GM18909 (cell line): ENCODE measurements at regions not wholly inside any gene's neighbourhood (a gene's known extent, or its start where the extent isn't known, plus 50 kb on each side); places are given as distances from the start of the nearest gene placed in this dataset.

Experiments
- ATAC-seq: cut with Tn5 transposase; IDR thresholded peaks from one replicate; pipeline ENCODE4 v1.9.1; 2021; ENCODE audit warnings: mild to moderate bottlenecking; ENCODE audit not compliant: unreplicated experiment, poor library complexity

DNA sequence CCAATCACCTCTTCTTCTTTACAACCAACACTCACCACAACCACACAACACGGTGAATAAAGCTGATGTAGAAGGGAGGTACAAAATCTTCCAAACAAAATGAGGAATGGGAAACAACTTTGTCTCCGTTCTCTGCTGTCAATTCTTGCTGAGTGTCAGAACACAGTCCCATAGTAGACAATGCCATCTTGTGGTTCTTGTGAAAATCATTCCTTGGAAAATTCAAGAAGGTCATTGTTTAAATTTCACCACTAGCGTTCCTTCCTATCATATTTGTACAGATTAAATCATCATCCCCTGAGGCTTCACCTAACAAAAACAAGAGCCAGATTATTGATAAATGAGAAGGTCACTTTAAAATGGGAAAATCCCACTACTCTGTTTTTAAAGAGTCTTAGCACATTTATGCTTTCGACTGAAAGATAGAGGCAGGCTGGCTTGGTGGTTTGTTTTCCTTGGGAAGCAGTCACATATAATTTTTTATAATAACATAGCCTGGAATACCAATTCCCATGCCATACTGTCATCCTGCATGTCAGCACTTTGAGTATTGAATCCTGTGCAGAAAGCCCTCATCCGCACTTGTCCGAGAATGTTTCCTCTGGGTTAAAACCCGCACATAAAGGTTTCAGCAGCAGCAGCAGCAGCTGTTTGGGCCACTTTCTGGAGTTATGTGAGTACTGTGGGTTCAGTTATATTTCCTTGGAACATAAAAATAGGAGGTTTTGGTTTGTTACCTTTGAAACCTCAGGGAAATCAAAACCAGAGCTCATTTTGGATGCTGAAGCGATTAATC lies 395.0 kb upstream of the SMARCA2 start:
- ATAC-seq, result no peak

GRCh38 chr9:1637401-1637800 lies 377.7 kb upstream of the SMARCA2 start:
- ATAC-seq, result no peak

DNA sequence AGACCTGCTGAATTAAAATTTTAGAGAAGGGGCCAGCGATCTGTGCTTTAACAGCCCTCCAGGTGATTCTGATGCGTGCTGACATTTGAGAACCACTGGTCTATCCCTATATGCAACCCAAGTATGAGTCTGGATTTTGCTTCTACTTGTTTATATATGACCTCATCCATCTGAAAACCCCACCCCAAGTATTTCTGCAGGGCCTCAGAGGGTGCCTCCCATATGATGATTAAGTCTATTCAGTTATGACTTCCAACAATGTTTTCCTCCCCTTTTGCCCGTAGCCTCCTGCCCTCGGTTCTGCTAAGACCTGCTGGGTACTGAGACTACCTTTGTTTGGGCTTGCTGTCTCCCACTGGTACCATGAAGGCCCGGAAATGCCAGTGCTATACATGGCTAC lies 376.0 kb upstream of the SMARCA2 start:
- no peak for ATAC-seq

GRCh38 chr9:1647776-1648175 lies 367.4 kb upstream of the SMARCA2 start:
- ATAC-seq, result no peak

GRCh38 chr9:1653282-1653681 lies 361.9 kb upstream of the SMARCA2 start:
- ATAC-seq, result no peak

- ATAC-seq, result no peak
Observed at GRCh38 chr9:1658661-1659362, 356.3 kb upstream of the SMARCA2 start.

GRCh38 chr9:1659363-1659690 lies 355.8 kb upstream of the SMARCA2 start:
- ATAC-seq, result no peak

DNA sequence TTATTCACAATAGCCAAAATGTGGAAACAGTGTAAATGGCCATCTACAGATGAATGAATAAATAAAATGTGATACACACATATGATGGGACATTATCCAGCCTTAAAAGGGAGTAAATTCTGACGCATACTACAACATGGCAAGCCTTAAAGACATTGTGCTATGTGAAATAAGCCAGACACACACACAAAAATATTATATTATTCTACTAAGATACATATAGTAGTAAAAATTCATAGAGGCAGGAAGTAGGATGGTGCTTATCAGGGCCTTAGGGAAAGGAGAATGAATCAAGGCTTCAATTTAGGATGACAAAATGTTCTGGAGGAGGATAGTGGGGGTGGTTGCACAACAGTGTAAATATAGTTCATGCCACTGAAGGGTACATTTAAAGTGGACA lies 346.7 kb upstream of the SMARCA2 start:
- no peak for ATAC-seq

DNA sequence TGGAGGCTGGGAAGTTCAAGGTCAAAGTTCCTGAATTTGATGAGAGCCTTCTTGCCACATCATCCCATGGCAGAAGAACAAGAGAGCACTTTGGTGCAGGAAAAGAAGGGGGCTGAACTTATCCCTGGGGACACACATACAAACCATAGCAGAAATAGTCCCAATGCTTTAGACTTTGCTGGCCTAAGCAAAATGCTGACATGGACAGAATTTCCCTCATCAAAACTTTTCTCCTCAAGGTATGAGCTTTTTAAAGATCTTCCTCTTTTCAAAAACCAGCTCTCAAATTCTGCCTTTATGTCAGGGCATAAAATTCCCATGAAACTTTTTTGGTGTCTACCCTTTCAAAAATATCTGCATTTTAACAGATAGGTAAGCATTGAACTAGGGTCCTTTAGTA lies 341.8 kb upstream of the SMARCA2 start:
- no peak for ATAC-seq

GRCh38 chr9:1676771-1677170 lies 338.4 kb upstream of the SMARCA2 start:
- no peak for ATAC-seq

- no peak for ATAC-seq
Observed at GRCh38 chr9:1683951-1684350, 331.2 kb upstream of the SMARCA2 start.

DNA sequence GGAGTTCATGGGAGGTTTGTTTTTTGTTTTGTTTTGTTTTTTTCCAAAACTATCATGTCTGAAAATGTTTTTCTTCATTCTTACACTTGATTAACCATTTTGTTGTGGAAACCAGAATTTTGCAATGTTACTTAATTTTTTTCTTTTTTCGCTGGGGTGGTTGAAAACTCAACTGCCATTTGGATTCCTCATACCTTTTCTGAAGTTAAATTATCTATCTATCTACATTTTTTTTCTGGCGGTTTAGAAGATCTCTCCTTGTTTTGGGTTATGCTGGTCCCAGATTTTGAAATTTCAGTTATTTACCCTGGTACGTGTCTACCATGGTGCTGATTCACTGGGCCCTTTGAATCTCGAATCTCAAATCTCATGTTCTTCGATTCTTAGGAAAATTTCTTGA lies 316.2 kb upstream of the SMARCA2 start:
- ATAC-seq, result no peak

GRCh38 chr9:1701113-1701512 lies 314.0 kb upstream of the SMARCA2 start:
- ATAC-seq, result no peak

DNA sequence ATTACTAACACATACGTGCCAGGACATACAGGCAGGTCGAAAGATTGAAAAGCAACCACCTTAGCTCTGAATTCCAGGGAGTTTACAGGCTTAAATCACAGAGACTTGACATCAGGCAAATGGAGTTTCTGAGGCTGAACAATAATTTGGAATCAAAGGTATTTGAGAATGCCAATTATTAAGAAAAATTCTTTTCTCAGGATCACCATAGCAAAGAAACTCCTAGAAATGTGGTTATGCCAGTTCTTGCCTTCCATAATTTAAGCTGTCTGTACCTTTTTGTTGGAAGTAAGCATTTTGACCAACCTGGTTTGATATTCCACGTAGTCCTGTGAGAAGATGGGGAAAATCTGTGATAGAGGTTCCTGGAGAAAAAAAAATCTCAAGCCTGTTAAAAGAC lies 312.4 kb upstream of the SMARCA2 start:
- ATAC-seq, result no peak

GRCh38 chr9:1707291-1707690 lies 307.9 kb upstream of the SMARCA2 start:
- no peak for ATAC-seq

DNA sequence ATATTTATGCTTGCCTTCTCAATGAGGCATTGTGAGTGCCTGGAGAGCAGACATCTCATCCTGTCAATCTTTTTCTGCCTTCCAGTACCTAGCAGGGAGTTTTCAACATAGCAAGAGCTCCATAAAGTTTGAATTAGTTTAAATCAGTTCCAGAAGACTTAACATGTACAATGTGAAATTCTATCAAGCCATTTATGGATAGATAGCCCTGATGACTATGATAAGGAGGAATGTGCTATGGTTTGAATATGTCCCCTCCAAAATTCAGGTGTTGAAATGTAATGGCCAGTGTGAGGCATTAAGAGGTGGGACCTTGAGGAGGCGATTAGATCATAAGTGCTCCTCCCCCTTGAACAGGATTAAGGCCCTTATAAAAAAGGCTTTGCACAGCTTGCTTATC lies 306.9 kb upstream of the SMARCA2 start:
- ATAC-seq, result no peak

- ATAC-seq, result no peak
Observed at GRCh38 chr9:1709347-1709746, 305.8 kb upstream of the SMARCA2 start.

DNA sequence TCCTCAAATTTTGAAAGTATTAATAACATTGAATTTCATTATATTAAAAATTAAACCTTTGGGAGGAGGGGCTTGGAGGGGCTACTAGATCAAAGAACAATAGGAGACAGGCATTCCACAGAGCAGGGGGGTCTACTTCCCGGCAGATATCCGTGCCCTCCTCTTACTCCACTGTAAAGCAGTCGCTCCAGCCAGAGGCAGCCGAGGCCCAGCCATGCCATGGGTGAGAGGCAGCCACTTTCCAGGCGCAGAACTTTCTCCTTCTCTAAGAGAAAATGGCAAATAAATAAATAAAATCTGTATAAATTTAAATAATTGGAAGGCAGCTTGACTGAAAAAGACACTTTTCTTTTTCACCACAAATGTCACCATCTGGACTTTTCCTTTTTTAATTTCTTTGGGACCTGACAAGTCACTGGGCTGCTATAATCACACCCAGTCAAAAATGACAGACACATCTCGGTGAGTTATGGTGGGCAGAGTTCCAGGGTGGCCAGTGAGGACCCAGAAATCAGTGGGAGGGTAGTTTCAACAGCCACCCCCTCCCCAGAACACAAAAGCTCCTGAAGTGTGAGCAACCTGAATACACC lies 302.2 kb upstream of the SMARCA2 start:
- no peak for ATAC-seq

DNA sequence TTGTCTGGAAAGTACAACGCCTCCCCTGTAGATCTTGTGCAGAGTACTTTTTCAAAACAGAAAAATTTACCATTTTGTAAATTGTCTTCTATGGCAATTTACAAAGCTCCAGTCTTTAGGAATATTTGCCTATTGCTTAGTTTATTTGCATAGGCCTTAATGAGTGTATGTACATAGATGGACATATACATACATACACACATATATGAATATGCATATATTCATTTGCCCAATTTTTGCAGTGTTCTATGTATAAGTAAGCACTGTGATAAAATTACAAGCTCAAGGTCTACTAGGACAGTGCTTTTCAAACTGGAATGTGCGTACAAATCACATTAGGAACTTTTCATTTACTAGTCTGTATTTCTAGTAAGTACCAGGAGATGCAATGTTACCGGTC lies 301.3 kb upstream of the SMARCA2 start:
- no peak for ATAC-seq

- no peak for ATAC-seq
Observed at GRCh38 chr9:1717882-1718281, 297.3 kb upstream of the SMARCA2 start.

DNA sequence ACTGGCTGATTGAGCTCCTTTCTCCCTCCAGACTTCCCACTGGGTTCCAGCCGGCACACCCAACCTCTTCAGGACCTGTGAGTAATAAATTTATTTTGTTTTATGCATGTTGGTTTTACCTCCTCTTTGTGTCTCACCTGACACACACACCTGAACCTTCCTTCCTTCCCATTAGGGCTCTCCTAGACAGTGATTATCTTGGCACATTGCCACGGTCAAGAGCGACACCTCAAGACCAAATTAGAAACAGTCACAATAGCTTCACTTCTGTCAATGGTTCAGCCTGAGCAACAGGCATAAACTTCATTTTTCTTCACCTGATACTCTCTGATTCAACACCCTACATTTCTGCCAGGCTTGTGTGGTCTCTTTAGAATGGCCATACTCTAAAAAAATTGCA lies 296.3 kb upstream of the SMARCA2 start:
- ATAC-seq, result no peak

- ATAC-seq, result no peak
Observed at GRCh38 chr9:1721196-1721595, 294.0 kb upstream of the SMARCA2 start.
